HEK293T (cell line): ENCODE measurements at regions not wholly inside any gene's neighbourhood (a gene's known extent, or its start where the extent isn't known, plus 50 kb on each side); places are given as distances from the start of the nearest gene placed in this dataset.

Experiments
- ELF4 ChIP-seq: fragments of 450-650 bp; IDR thresholded peaks from 2 replicates; pipeline ENCODE4 v1.6.1; 2017; ENCODE audit warnings: antibody characterized with exemption
- FOXA1 ChIP-seq: fragments of 450-650 bp; IDR thresholded peaks from 2 replicates; pipeline ENCODE4 v1.6.1; 2016; ENCODE audit warnings: mild to moderate bottlenecking
- FOXM1 ChIP-seq: fragments of 450-650 bp; IDR thresholded peaks from 2 replicates; pipeline ENCODE4 v1.6.1; 2017; ENCODE audit warnings: mild to moderate bottlenecking, borderline replicate concordance
- L3MBTL2 ChIP-seq: fragments of 450-650 bp; conservative IDR thresholded peaks from 2 replicates; pipeline ENCODE4 v1.6.1; 2016; ENCODE audit warnings: mild to moderate bottlenecking
- LEF1 ChIP-seq: fragments of 450-650 bp; IDR thresholded peaks from 2 replicates; pipeline ENCODE4 v1.6.1; 2017; ENCODE audit warnings: mild to moderate bottlenecking, borderline replicate concordance
- SP1 ChIP-seq: fragments of 450-650 bp; IDR thresholded peaks from 2 replicates; pipeline ENCODE4 v1.6.1; 2017
- SUZ12 ChIP-seq: fragments of 450-650 bp; IDR thresholded peaks from 2 replicates; pipeline ENCODE4 v1.6.1; 2016; ENCODE audit warnings: mild to moderate bottlenecking
- TARDBP ChIP-seq: fragments of 450-650 bp; IDR thresholded peaks from 2 replicates; pipeline ENCODE4 v1.6.1; 2016

GRCh38 chr17:13441873-13442272, 159.9 kb downstream of the HS3ST3A1 start:
- TF ChIP-seq FOXA1, result no peak
- no peak for TF ChIP-seq L3MBTL2
- TF ChIP-seq TARDBP, result no peak
- no peak for TF ChIP-seq ELF4
- no peak for TF ChIP-seq SP1
- no peak for TF ChIP-seq SUZ12
- no peak for TF ChIP-seq LEF1
- no peak for TF ChIP-seq FOXM1
